Suprapubic skin (tissue), 4 donors: ENCODE measurements at regions not wholly inside any gene's neighbourhood (a gene's known extent, or its start where the extent isn't known, plus 50 kb on each side); places are given as distances from the start of the nearest gene placed in this dataset.

Experiments used
- DNase-seq, 2 donors: peaks; one replicate each; pipeline ENCODE4 v3.0.0-alpha.2; 2019; ENCODE audit warnings: low spot score in 2 of 2
- H3K27ac ChIP-seq: fragments of 200-600 bp; sonication (generic); one replicate; pipeline ENCODE4 v1.5.1; 2019
- H3K27me3 ChIP-seq: fragments of 200-600 bp; sonication (generic); one replicate; pipeline ENCODE4 v1.5.1; 2019
- H3K36me3 ChIP-seq: fragments of 200-600 bp; sonication (generic); one replicate; pipeline ENCODE4 v1.5.1; 2019
- H3K4me1 ChIP-seq: fragments of 200-600 bp; sonication (generic); one replicate; pipeline ENCODE4 v1.5.1; 2019
- H3K4me3 ChIP-seq: fragments of 200-600 bp; sonication (generic); one replicate; pipeline ENCODE4 v1.5.1; 2019; ENCODE audit warnings: mild to moderate bottlenecking
- H3K9me3 ChIP-seq: fragments of 200-600 bp; sonication (generic); one replicate; pipeline ENCODE4 v1.5.1; 2019
- CTCF ChIP-seq, 2 donors: fragments of 200-600 bp in 1 of 2; fragments of 450-650 bp in 1 of 2; sonication (generic) in 1 of 2; IDR thresholded peaks; one replicate each; pipeline ENCODE4 v1.5.1; 2016 to 2019; ENCODE audit warnings: antibody characterized with exemption in 2 of 2, mild to moderate bottlenecking in 1 of 2, moderate library complexity in 1 of 2
- EP300 ChIP-seq: sonication (generic); formaldehyde crosslinking; IDR thresholded peaks from one replicate; pipeline ENCODE4 v1.6.1; 2017; ENCODE audit warnings: antibody characterized with exemption
- POLR2A ChIP-seq, 2 donors: fragments of 450-650 bp; IDR thresholded peaks; one replicate each; pipeline ENCODE4 v1.6.1; 2017; ENCODE audit warnings: antibody characterized with exemption in 2 of 2, mild to moderate bottlenecking in 2 of 2, moderate library complexity in 2 of 2
- POLR2AphosphoS5 ChIP-seq, 3 donors: sonication (generic); formaldehyde crosslinking; IDR thresholded peaks; one replicate each; pipeline ENCODE4 v1.6.1; 2017; ENCODE audit warnings: antibody characterized with exemption in 3 of 3
- WGBS: methylation state at CpG from one replicate; pipeline ENCODE4 v1.1.5; 2018; 5-methylcytosine and 5-hydroxymethylcytosine counted together

- no peak overlapping the region for H3K27ac ChIP-seq
- WGBS, result 83% methylated on average over 5 of the region's 5 CpGs
- no peak overlapping the region for H3K4me3 ChIP-seq
- no peak for TF ChIP-seq POLR2AphosphoS5 (IDR thresholded peaks at IDR 0.05)
- no peak for TF ChIP-seq POLR2A (IDR thresholded peaks at IDR 0.05)
- no peak for TF ChIP-seq CTCF (IDR thresholded peaks at IDR 0.05)
- TF ChIP-seq EP300, result no peak
- H3K4me1 ChIP-seq, result no peaks in the 10 kb centered on the region
- no peaks in the 10 kb centered on the region for H3K27me3 ChIP-seq
- H3K36me3 ChIP-seq, result no peaks in the 10 kb centered on the region
- DNase-seq, result no peak
- no peaks in the 10 kb centered on the region for H3K9me3 ChIP-seq
These were observed 261.7 kb upstream of the GATB start for GRCh38 chr4:152022543-152022942.

GRCh38 chr4:152021788-152022438 is 261.1 kb upstream of the GATB start:
- DNase-seq, result no peak
- no peak overlapping the region for H3K4me3 ChIP-seq
- no peaks in the 10 kb centered on the region for H3K27me3 ChIP-seq
- WGBS, result 82% methylated on average over 4 of the region's 6 CpGs
- no peaks in the 10 kb centered on the region for H3K4me1 ChIP-seq
- H3K27ac ChIP-seq, result no peak overlapping the region
- TF ChIP-seq EP300 (no peak), POLR2A (IDR thresholded peaks at IDR 0.05) (no peak)
- H3K36me3 ChIP-seq, result no peaks in the 10 kb centered on the region
- H3K9me3 ChIP-seq, result no peaks in the 10 kb centered on the region

- Histone ChIP-seq H3K4me3 (no peak overlapping the region), H3K27me3 (no peaks in the 10 kb centered on the region), H3K27ac (no peak overlapping the region), H3K9me3 (no peaks in the 10 kb centered on the region), H3K4me1 (no peaks in the 10 kb centered on the region), H3K36me3 (no peaks in the 10 kb centered on the region)
- DNase-seq, result no peak
- no peak for TF ChIP-seq EP300
- no peak for TF ChIP-seq POLR2AphosphoS5 (IDR thresholded peaks at IDR 0.05)
- no peak for TF ChIP-seq CTCF (IDR thresholded peaks at IDR 0.05)
- no peak for TF ChIP-seq POLR2A (IDR thresholded peaks at IDR 0.05)
- 92% methylated on average over 5 of the region's 5 CpGs for WGBS
These were observed 259.3 kb upstream of the GATB start for GRCh38 chr4:152020073-152020472.

GRCh38 chr4:152016303-152016620 is 255.5 kb upstream of the GATB start:
- WGBS, result 91% methylated on average over 5 of the region's 5 CpGs
- H3K4me3 ChIP-seq, result no peak overlapping the region
- H3K36me3 ChIP-seq, result no peaks in the 10 kb centered on the region
- H3K4me1 ChIP-seq, result no peaks in the 10 kb centered on the region
- no peaks in the 10 kb centered on the region for H3K27me3 ChIP-seq
- no peak for DNase-seq
- no peak for TF ChIP-seq CTCF (IDR thresholded peaks at IDR 0.05)
- TF ChIP-seq POLR2A (IDR thresholded peaks at IDR 0.05), result no peak
- no peak for TF ChIP-seq EP300
- no peak for TF ChIP-seq POLR2AphosphoS5 (IDR thresholded peaks at IDR 0.05)
- no peak overlapping the region for H3K27ac ChIP-seq
- H3K9me3 ChIP-seq, result peaks cover 3% of the 10 kb centered on the region

- Histone ChIP-seq H3K4me3 (no peak overlapping the region), H3K9me3 (peaks cover 3% of the 10 kb centered on the region), H3K4me1 (peaks cover under 1% of the 10 kb centered on the region), H3K27me3 (no peaks in the 10 kb centered on the region), H3K27ac (no peak overlapping the region), H3K36me3 (no peaks in the 10 kb centered on the region)
- TF ChIP-seq EP300, result no peak
- TF ChIP-seq POLR2A (IDR thresholded peaks at IDR 0.05), result no peak
- TF ChIP-seq CTCF (IDR thresholded peaks at IDR 0.05), result no peak
- no peak for TF ChIP-seq POLR2AphosphoS5 (IDR thresholded peaks at IDR 0.05)
- WGBS, result 88% methylated on average over 11 of the region's 11 CpGs
- no peak for DNase-seq
These were observed 254.9 kb upstream of the GATB start for GRCh38 chr4:152015597-152016302.
